ENCODE measurements at regions not wholly inside any gene's neighbourhood (a gene's known extent, or its start where the extent isn't known, plus 50 kb on each side); places are given as distances from the start of the nearest gene placed in this dataset.
A peak's percentile ranks its signal among the peaks of the same experiment; 100 is the strongest.

- Histone ChIP-seq H3K27me3 (no peaks in the 10 kb centered on the region), H3K9ac (no peak overlapping the region), H3K4me2 (no peak overlapping the region), H3K4me1 (peaks cover 10% of the 10 kb centered on the region), H4K20me1 (ENCODE audit: low read depth) (no peaks in the 10 kb centered on the region), H3K4me3 (no peak overlapping the region), H3K79me2 (ENCODE audit: low read depth) (no peaks in the 10 kb centered on the region), H3K9me3 (ENCODE audit: low read depth) (no peaks in the 10 kb centered on the region), H3F3A (ENCODE audit: low read depth) (no peaks in the 10 kb centered on the region), H3K36me3 (no peaks in the 10 kb centered on the region), H2AFZ (replicated peaks) (no peak overlapping the region), H3K27ac (no peak overlapping the region)
- Mint-ChIP-seq H3K27me3 (ENCODE audit: insufficient read depth, low read depth) (peaks cover 2% of the 10 kb centered on the region), H3K4me3 (no peak overlapping the region), H3K9me3 (peaks cover 3% of the 10 kb centered on the region), H3K4me1 (peaks cover 14% of the 10 kb centered on the region), H3K36me3 (no peaks in the 10 kb centered on the region), H3K27ac (no peak overlapping the region)
- no peak for DNase-seq (ENCODE audit: low spot score)
- TF ChIP-seq EZH2phosphoT487 (IDR thresholded peaks at IDR 0.05) (no peak), CTCF (IDR thresholded peaks at IDR 0.05) (no peak), EZH2 (IDR thresholded peaks at IDR 0.05) (no peak)
Observed at GRCh38 chr7:121560267-121560990, 164.3 kb upstream of the FAM3C start.

- peaks cover 10% of the 10 kb centered on the region for H3K4me1 ChIP-seq
- TF ChIP-seq CTCF (IDR thresholded peaks at IDR 0.05) (peak; percentile 32), EZH2phosphoT487 (IDR thresholded peaks at IDR 0.05) (no peak)
- H3K27me3 Mint-ChIP-seq (ENCODE audit: insufficient read depth, low read depth) = peaks cover 2% of the 10 kb centered on the region
- no peaks in the 10 kb centered on the region for H3F3A ChIP-seq (ENCODE audit: low read depth)
- H3K79me2 ChIP-seq (ENCODE audit: low read depth) = no peaks in the 10 kb centered on the region
- no peak overlapping the region for H3K4me2 ChIP-seq
- H3K27ac ChIP-seq = no peak overlapping the region
- peaks cover 14% of the 10 kb centered on the region for H3K4me1 Mint-ChIP-seq
- no peak overlapping the region for H2AFZ ChIP-seq (replicated peaks)
- peak; percentile 51 for DNase-seq (ENCODE audit: low spot score)
- no peak overlapping the region for H3K9ac ChIP-seq
- no peak overlapping the region for H3K4me3 ChIP-seq
- H3K9me3 ChIP-seq (ENCODE audit: low read depth) = no peaks in the 10 kb centered on the region
- H3K27me3 ChIP-seq = no peaks in the 10 kb centered on the region
- no peaks in the 10 kb centered on the region for H4K20me1 ChIP-seq (ENCODE audit: low read depth)
- no peaks in the 10 kb centered on the region for H3K36me3 ChIP-seq
- no peak overlapping the region for H3K4me3 Mint-ChIP-seq
- no peak overlapping the region for H3K27ac Mint-ChIP-seq
- H3K36me3 Mint-ChIP-seq = no peaks in the 10 kb centered on the region
- H3K9me3 Mint-ChIP-seq = no peaks in the 10 kb centered on the region
Observed at GRCh38 chr7:121558288-121558687, 162.2 kb upstream of the FAM3C start.

- no peak overlapping the region for H3K27ac Mint-ChIP-seq
- TF ChIP-seq EZH2 (IDR thresholded peaks at IDR 0.05) = no peak
- no peak for TF ChIP-seq EZH2phosphoT487 (IDR thresholded peaks at IDR 0.05)
- no peak for TF ChIP-seq CTCF (IDR thresholded peaks at IDR 0.05)
Observed at GRCh38 chr7:121557034-121557892, 161.2 kb upstream of the FAM3C start.

More at GRCh38 chr7:121557034-121557892, 161.2 kb upstream of the FAM3C start:
- Histone ChIP-seq H3K27me3 (no peaks in the 10 kb centered on the region), H3K36me3 (no peaks in the 10 kb centered on the region), H3K9me3 (ENCODE audit: low read depth) (no peaks in the 10 kb centered on the region), H2AFZ (replicated peaks) (peak overlapping the region; percentile 63), H3K4me1 (peaks cover 10% of the 10 kb centered on the region), H3K4me3 (no peak overlapping the region), H3K9ac (no peak overlapping the region), H3F3A (ENCODE audit: low read depth) (no peaks in the 10 kb centered on the region), H3K79me2 (ENCODE audit: low read depth) (no peaks in the 10 kb centered on the region), H3K27ac (no peak overlapping the region), H4K20me1 (ENCODE audit: low read depth) (no peaks in the 10 kb centered on the region), H3K4me2 (no peak overlapping the region)
- H3K9me3 Mint-ChIP-seq = no peaks in the 10 kb centered on the region
- peaks cover 2% of the 10 kb centered on the region for H3K27me3 Mint-ChIP-seq (ENCODE audit: insufficient read depth, low read depth)
- no peak overlapping the region for H3K4me3 Mint-ChIP-seq
- peaks cover 14% of the 10 kb centered on the region for H3K4me1 Mint-ChIP-seq
- no peak for DNase-seq (ENCODE audit: low spot score)
- no peaks in the 10 kb centered on the region for H3K36me3 Mint-ChIP-seq

All from neural progenitor cell (in vitro differentiated cells).